ENCODE measurements at regions not wholly inside any gene's neighbourhood (a gene's known extent, or its start where the extent isn't known, plus 50 kb on each side); places are given as distances from the start of the nearest gene placed in this dataset.

DNA sequence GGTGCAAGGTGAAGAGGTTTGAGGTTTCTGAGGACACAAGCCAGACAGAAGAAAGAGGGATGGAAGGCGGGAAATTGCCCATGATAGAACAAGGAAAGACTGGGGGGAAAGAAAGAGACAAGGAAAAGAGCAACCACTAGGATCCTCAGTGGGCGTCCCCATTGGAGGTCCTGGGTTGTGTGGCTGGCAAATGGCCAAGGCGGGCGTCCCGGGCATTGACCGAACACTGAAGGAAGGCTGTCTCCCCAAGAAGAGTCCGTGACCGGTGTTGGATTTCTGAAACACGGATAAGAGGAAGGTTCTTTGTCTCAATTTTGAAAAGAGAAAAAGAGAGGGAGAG is 746.6 kb upstream of the ADGRB3 start:
- H3K4me3 ChIP-seq (IDR thresholded peaks at IDR 0.05; ENCODE audit: insufficient read depth, low read depth, low read length) = no peak overlapping the region
- H3K79me2 ChIP-seq (ENCODE audit: insufficient read depth, low read depth) = no peaks in the 10 kb centered on the region
- TF ChIP-seq, protein P1, sequence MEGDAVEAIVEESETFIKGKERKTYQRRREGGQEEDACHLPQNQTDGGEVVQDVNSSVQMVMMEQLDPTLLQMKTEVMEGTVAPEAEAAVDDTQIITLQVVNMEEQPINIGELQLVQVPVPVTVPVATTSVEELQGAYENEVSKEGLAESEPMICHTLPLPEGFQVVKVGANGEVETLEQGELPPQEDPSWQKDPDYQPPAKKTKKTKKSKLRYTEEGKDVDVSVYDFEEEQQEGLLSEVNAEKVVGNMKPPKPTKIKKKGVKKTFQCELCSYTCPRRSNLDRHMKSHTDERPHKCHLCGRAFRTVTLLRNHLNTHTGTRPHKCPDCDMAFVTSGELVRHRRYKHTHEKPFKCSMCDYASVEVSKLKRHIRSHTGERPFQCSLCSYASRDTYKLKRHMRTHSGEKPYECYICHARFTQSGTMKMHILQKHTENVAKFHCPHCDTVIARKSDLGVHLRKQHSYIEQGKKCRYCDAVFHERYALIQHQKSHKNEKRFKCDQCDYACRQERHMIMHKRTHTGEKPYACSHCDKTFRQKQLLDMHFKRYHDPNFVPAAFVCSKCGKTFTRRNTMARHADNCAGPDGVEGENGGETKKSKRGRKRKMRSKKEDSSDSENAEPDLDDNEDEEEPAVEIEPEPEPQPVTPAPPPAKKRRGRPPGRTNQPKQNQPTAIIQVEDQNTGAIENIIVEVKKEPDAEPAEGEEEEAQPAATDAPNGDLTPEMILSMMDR (conservative IDR thresholded peaks at IDR 0.05; ENCODE audit: low read depth, low read length) = no peak
- H3K4me1 ChIP-seq (ENCODE audit: low read depth, poor library complexity, severe bottlenecking) = no peaks in the 10 kb centered on the region
- H3K9ac ChIP-seq = no peak overlapping the region
- no peaks in the 10 kb centered on the region for H3K27me3 ChIP-seq (ENCODE audit: insufficient read depth, low read depth)
- no peak overlapping the region for H3K27ac ChIP-seq
- H2AFZ ChIP-seq (ENCODE audit: low read depth) = no peak overlapping the region
- H3K36me3 ChIP-seq (ENCODE audit: insufficient read depth) = no peaks in the 10 kb centered on the region
- H4K20me1 ChIP-seq (ENCODE audit: insufficient read depth) = no peaks in the 10 kb centered on the region
- no peak overlapping the region for H3K4me2 ChIP-seq

DNA sequence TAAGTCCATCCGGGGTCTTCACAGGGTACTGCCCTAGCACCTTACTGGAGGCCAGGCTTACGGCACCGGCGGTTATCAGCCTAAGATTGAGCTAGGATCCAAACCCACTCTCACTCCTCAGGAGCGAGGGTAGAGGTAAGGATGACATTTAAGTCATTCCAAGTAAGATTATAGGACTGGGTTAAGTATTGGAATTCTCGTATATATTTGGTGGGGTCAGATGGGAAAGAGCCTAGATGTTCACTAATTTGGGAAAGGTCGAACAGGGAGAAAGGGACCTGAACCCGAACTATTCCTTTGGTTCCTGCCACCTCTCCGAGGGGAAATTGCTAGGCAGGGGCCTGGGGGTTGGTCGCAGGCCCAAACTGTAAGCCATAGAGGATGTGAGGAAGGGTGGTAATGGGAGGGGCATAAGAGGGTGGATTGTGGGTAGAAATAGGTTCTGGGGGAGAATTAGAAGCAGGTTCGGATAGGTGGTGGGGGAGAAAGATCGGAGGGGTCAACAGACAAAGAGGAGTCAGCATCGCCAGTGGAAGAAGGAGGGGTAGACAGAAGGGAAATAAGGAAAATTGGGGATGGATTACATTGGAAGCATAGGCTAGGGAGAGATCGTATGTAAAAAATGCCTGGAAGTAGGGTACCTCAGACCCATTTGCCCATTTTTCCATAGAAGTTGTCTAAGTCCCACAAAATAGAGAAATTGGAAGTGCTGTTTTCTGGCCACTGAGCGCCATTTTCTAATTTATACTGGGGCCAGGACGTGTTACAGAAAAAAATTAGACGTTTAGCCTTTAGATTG is 747.1 kb upstream of the ADGRB3 start:
- H3K36me3 ChIP-seq (ENCODE audit: insufficient read depth) = no peaks in the 10 kb centered on the region
- no peak overlapping the region for H3K9ac ChIP-seq
- H3K4me2 ChIP-seq = no peak overlapping the region

DNA sequence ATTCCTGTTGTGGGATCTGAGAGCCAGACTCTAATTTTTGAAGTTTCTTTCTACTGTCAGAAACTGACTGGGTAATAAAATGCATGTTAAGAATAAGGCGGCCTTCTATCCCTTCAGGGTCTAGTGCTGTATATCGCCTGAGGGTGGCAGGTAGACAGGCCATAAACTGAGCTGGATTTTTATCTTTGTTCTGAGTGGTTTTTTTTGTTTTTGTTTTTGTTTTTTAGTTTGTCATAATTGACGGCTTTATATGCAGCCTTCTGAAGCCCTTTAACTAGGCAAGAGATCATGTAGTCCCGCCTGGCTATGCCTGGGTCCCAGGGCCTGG is 747.7 kb upstream of the ADGRB3 start:
- Histone ChIP-seq H3K27ac (no peak overlapping the region), H3K4me3 (IDR thresholded peaks at IDR 0.05; ENCODE audit: insufficient read depth, low read depth, low read length) (no peak overlapping the region), H3K4me1 (ENCODE audit: low read depth, poor library complexity, severe bottlenecking) (no peaks in the 10 kb centered on the region)

More for the DNA sequence above, 747.1 kb upstream of the ADGRB3 start:
- Histone ChIP-seq H3K27me3 (ENCODE audit: insufficient read depth, low read depth) (no peaks in the 10 kb centered on the region), H3K4me1 (ENCODE audit: low read depth, poor library complexity, severe bottlenecking) (no peaks in the 10 kb centered on the region), H3K4me3 (IDR thresholded peaks at IDR 0.05; ENCODE audit: insufficient read depth, low read depth, low read length) (no peak overlapping the region), H4K20me1 (ENCODE audit: insufficient read depth) (no peaks in the 10 kb centered on the region), H3K79me2 (ENCODE audit: insufficient read depth, low read depth) (no peaks in the 10 kb centered on the region), H2AFZ (ENCODE audit: low read depth) (no peak overlapping the region), H3K27ac (no peak overlapping the region)
- TF ChIP-seq, protein P1 (conservative IDR thresholded peaks at IDR 0.05; ENCODE audit: low read depth, low read length) = no peak

DNA sequence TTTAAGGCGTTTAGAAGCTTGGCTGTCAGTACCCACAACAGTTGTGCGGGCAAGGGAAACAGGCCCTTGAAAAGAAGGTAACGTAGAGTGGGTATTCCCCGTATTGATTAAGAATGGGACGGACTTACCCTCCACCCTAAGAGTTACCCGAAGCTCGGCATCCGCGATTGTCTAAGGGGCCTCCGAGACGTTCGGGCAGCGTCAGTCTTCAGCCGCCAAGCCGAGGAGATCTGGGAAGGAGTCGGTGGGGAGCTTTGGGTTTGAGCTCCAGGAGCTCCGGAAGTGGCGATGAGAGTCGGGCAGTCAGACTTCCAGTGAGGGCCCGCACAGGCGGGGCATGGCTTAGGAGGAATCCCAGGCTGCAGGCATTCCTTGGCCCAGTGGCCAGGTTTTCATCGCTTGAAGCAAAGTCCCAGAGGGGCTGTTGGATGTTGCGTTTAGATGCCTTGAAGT is 748.2 kb upstream of the ADGRB3 start:
- Histone ChIP-seq H3K4me1 (ENCODE audit: low read depth, poor library complexity, severe bottlenecking) (no peaks in the 10 kb centered on the region), H2AFZ (ENCODE audit: low read depth) (no peak overlapping the region), H3K27me3 (ENCODE audit: insufficient read depth, low read depth) (no peaks in the 10 kb centered on the region), H3K79me2 (ENCODE audit: insufficient read depth, low read depth) (no peaks in the 10 kb centered on the region), H4K20me1 (ENCODE audit: insufficient read depth) (no peaks in the 10 kb centered on the region), H3K4me3 (IDR thresholded peaks at IDR 0.05; ENCODE audit: insufficient read depth, low read depth, low read length) (no peak overlapping the region), H3K4me2 (no peak overlapping the region), H3K27ac (no peak overlapping the region), H3K9ac (no peak overlapping the region), H3K36me3 (ENCODE audit: insufficient read depth) (no peaks in the 10 kb centered on the region)
- TF ChIP-seq, protein P1 (conservative IDR thresholded peaks at IDR 0.05; ENCODE audit: low read depth, low read length) = no peak

More for the DNA sequence above, 747.7 kb upstream of the ADGRB3 start:
- Histone ChIP-seq H3K9ac (no peak overlapping the region), H3K27me3 (ENCODE audit: insufficient read depth, low read depth) (no peaks in the 10 kb centered on the region), H2AFZ (ENCODE audit: low read depth) (no peak overlapping the region), H3K79me2 (ENCODE audit: insufficient read depth, low read depth) (no peaks in the 10 kb centered on the region), H3K4me2 (no peak overlapping the region), H4K20me1 (ENCODE audit: insufficient read depth) (no peaks in the 10 kb centered on the region), H3K36me3 (ENCODE audit: insufficient read depth) (no peaks in the 10 kb centered on the region)
- TF ChIP-seq, protein P1 (conservative IDR thresholded peaks at IDR 0.05; ENCODE audit: low read depth, low read length) = no peak
